ENCODE measurements at regions not wholly inside any gene's neighbourhood (a gene's known extent, or its start where the extent isn't known, plus 50 kb on each side); places are given as distances from the start of the nearest gene placed in this dataset.

DNA sequence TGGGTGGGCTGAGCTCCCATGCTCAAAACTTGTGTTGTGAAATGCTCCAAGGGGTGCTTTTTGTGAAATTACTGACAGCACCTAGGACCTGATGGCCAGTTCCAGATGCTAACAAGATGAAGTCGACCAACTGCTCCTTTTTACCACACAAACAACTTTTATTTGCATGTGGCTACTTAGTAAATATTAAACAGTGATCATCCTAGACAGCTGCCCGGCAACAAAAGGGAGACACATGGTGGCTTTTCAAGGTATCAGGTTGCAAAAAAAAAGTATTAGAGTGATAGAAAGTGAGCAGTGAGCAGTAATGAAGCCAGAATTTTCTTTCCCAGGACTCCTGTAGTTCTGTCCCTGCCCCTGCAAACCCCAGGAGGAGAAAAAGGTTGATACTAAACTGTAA, 118.5 kb downstream of the RPIA start (continued):
- no peak for TF ChIP-seq USF1 (IDR thresholded peaks at IDR 0.05; ENCODE audit: borderline replicate concordance, extremely low read length, insufficient read depth, low read depth, low read length)

DNA sequence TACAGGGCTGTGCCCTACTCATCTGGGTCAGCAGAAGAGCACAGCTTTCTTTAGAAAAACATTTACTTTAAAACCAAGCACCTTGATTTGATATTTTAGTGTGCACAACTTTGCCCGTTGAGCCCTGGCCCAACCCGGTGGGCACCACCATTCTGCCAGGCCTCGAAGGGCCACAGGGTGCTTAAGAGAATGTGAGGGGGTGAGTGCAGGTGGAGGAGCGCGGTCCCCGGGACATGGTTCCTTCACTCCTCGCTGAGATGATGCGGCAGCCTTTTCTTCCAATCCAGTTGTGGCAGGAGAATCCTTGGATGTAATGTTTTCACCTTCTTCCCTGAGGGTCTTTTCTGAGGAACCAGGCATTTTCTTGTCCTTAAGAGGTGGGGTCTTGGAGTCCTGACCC, 119.0 kb downstream of the RPIA start:
- in situ Hi-C loops (cut with MboI) = loop anchor here (5.0 kb wide), 1 partner anchor 1037 kb away; no protein-coding TSS in a partner anchor
- H3K4me2 ChIP-seq (ENCODE audit: control insufficient read depth, insufficient read depth) = no peak overlapping the region
- no peaks in the 10 kb centered on the region for H3K79me2 ChIP-seq (ENCODE audit: control insufficient read depth, insufficient read depth, low read length)
- DNase-seq (ENCODE audit: low read depth, low spot score) (no peak), ATAC-seq (no peak), FAIRE-seq (no peak)
- CTCF ChIA-PET = no interaction called here
- SMC1A ChIA-PET (ENCODE audit: uncharacterized antibody, unreplicated experiment) = no interaction called here
- H3K9me3 ChIP-seq (replicated peaks; ENCODE audit: control insufficient read depth, insufficient read depth, low read length) = no peaks in the 10 kb centered on the region; the same call in 1 of the 3 replicates
- H3K36me3 ChIP-seq (ENCODE audit: control insufficient read depth in 2 of 2, insufficient read depth in 2 of 2, low read length in 1 of 2) = no peaks in the 10 kb centered on the region
- no peaks in the 10 kb centered on the region for H3K4me1 ChIP-seq (ENCODE audit: control insufficient read depth, insufficient read depth, low read length)
- H3K27ac ChIP-seq (ENCODE audit: control insufficient read depth, insufficient read depth) = no peak overlapping the region
- H3K9ac ChIP-seq (ENCODE audit: control insufficient read depth, insufficient read depth, low read length) = no peak overlapping the region
- no peak overlapping the region for H2AFZ ChIP-seq (ENCODE audit: control insufficient read depth, low read depth, low read length)
- RAD21 ChIA-PET (ENCODE audit: unreplicated experiment) = no interaction called here
- H3K27me3 ChIP-seq (replicated peaks in 1 of 2; ENCODE audit: control insufficient read depth in 2 of 2, insufficient read depth in 2 of 2, low read length in 1 of 2) = no peaks in the 10 kb centered on the region; a peak in 1 of 4 replicates
- no peak for TF ChIP-seq TCF3 (IDR thresholded peaks at IDR 0.05; ENCODE audit: borderline replicate concordance, insufficient read depth, low read depth, low read length)
- TF ChIP-seq CBFB (IDR thresholded peaks at IDR 0.05; ENCODE audit: low read depth) = no peak
- no peak for TF ChIP-seq PML (IDR thresholded peaks at IDR 0.05; ENCODE audit: low read length)
- TF ChIP-seq, protein P1, sequence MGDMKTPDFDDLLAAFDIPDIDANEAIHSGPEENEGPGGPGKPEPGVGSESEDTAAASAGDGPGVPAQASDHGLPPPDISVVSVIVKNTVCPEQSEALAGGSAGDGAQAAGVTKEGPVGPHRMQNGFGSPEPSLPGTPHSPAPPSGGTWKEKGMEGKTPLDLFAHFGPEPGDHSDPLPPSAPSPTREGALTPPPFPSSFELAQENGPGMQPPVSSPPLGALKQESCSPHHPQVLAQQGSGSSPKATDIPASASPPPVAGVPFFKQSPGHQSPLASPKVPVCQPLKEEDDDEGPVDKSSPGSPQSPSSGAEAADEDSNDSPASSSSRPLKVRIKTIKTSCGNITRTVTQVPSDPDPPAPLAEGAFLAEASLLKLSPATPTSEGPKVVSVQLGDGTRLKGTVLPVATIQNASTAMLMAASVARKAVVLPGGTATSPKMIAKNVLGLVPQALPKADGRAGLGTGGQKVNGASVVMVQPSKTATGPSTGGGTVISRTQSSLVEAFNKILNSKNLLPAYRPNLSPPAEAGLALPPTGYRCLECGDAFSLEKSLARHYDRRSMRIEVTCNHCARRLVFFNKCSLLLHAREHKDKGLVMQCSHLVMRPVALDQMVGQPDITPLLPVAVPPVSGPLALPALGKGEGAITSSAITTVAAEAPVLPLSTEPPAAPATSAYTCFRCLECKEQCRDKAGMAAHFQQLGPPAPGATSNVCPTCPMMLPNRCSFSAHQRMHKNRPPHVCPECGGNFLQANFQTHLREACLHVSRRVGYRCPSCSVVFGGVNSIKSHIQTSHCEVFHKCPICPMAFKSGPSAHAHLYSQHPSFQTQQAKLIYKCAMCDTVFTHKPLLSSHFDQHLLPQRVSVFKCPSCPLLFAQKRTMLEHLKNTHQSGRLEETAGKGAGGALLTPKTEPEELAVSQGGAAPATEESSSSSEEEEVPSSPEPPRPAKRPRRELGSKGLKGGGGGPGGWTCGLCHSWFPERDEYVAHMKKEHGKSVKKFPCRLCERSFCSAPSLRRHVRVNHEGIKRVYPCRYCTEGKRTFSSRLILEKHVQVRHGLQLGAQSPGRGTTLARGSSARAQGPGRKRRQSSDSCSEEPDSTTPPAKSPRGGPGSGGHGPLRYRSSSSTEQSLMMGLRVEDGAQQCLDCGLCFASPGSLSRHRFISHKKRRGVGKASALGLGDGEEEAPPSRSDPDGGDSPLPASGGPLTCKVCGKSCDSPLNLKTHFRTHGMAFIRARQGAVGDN (IDR thresholded peaks at IDR 0.05) = no peak
- TF ChIP-seq, protein P2, sequence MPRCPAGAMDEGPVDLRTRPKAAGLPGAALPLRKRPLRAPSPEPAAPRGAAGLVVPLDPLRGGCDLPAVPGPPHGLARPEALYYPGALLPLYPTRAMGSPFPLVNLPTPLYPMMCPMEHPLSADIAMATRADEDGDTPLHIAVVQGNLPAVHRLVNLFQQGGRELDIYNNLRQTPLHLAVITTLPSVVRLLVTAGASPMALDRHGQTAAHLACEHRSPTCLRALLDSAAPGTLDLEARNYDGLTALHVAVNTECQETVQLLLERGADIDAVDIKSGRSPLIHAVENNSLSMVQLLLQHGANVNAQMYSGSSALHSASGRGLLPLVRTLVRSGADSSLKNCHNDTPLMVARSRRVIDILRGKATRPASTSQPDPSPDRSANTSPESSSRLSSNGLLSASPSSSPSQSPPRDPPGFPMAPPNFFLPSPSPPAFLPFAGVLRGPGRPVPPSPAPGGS (IDR thresholded peaks at IDR 0.05; ENCODE audit: borderline replicate concordance, insufficient read depth, low read depth, low read length, poor library complexity, severe bottlenecking) = no peak
- TF ChIP-seq WRNIP1 (IDR thresholded peaks at IDR 0.05; ENCODE audit: borderline replicate concordance, low read depth, low read length) = no peak
- no peak for TF ChIP-seq EZH2 (IDR thresholded peaks at IDR 0.05; ENCODE audit: borderline replicate concordance, control insufficient read depth, low read depth, low read length)
- TF ChIP-seq NFIC (IDR thresholded peaks at IDR 0.05; ENCODE audit: low read depth, low read length) = no peak
- TF ChIP-seq HDAC2 (IDR thresholded peaks at IDR 0.05) = no peak
- no peak for TF ChIP-seq NFYB (IDR thresholded peaks at IDR 0.05; ENCODE audit: insufficient read depth, low read depth, low read length)
- no peak overlapping the region for H3K4me3 ChIP-seq
- no peaks in the 10 kb centered on the region for H4K20me1 ChIP-seq (ENCODE audit: control insufficient read depth, insufficient read depth)
- intact Hi-C loops (cut with micrococcal nuclease; ENCODE audit: unreplicated experiment) = no loop called here
- POLR2A ChIA-PET = no interaction called here
- WGBS (ENCODE audit: insufficient coverage, insufficient replicate concordance, low lambda C conversion rate, missing lambda C conversion rate) = 72% methylated on average over 8 of the region's 8 CpGs
- BruUV-seq (replicated peaks) = no TSS peak
